ENCODE measurements at regions not wholly inside any gene's neighbourhood (a gene's known extent, or its start where the extent isn't known, plus 50 kb on each side); places are given as distances from the start of the nearest gene placed in this dataset.

DNA sequence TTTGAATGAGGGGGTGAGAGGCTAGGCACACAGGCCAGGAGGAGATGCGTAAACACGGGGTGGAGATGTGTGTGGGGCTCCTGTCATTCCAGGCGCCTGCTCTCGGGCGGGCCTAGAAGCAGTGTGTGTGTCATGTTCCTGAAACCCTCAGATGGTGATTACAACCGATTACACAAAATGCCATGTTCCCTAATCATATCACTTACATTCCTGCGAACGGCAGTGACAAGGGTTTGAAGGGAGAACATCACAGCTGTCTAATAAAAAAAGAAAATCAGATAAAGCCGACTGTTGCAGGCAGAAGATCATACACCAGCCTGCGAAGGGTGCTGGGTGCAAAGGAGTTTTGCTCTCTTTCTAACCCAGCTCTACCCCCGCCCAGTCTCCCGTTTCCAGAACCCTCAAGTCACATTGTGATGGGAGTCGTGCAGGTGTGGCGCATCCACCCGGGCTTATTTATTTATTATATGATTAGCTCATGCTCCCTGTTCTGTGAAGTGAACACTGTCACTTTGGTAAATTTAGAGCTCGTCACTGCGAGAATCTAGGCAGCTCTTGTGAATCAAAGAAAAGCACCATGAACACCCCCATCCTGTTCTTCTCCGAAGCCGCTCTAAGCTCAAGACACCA lies 140.3 kb downstream of the NR2F2 start:
- no peak overlapping the region for H4K8ac ChIP-seq (ENCODE audit: low read depth in 2 of 2, low read length in 2 of 2)
- no TSS peak for BruUV-seq (replicated peaks)
- ChIA-PET POLR2A (ENCODE audit: unreplicated experiment) (interaction anchor here (0.5 kb wide), 1 partner anchor 10 kb away, joined by 3 read pairs; no protein-coding TSS in a partner anchor), CTCF (interaction anchor here (0.5 kb wide), 1 partner anchor 37 kb away, joined by 3 read pairs; no protein-coding TSS in a partner anchor)
- no peak overlapping the region for H2AK5ac ChIP-seq (ENCODE audit: low read depth, low read length)
- intact Hi-C loops (cut with micrococcal nuclease): no loop called here
- no peak overlapping the region for H3K4me3 ChIP-seq (ENCODE audit: insufficient read depth, low read depth, low read length)
- H3K27ac ChIP-seq (ENCODE audit: insufficient read depth, low read length): no peak overlapping the region
- dilution Hi-C loops (cut with HindIII; ENCODE audit: low sequenced_read_pairs, unreplicated experiment): no loop called here
- no peaks in the 10 kb centered on the region for H4K20me1 ChIP-seq (ENCODE audit: insufficient read depth, low read length)
- no peaks in the 10 kb centered on the region for H3K9me3 ChIP-seq (ENCODE audit: control insufficient read depth, insufficient read depth, low read length)
- no peaks in the 10 kb centered on the region for H3K4me1 ChIP-seq (ENCODE audit: control insufficient read depth, insufficient read depth, low read length)
- H3K79me1 ChIP-seq (ENCODE audit: low read depth in 1 of 2, low read length in 2 of 2): no peaks in the 10 kb centered on the region
- WGBS, 2 experiments (ENCODE audit: extremely low coverage in 2 of 2, insufficient read length in 1 of 2): 42% methylated on average over 2 of the region's 19 CpGs; no CpG with 5 or more reads in 1 of the 2 experiments
- no peak overlapping the region for H3K18ac ChIP-seq (ENCODE audit: low read depth, low read length)
- H3K36me3 ChIP-seq (ENCODE audit: control insufficient read depth, insufficient read depth, low read length): no peaks in the 10 kb centered on the region
- in situ Hi-C loops (cut with MboI; ENCODE audit: low sequenced_read_pairs): no loop called here
- H3K4ac ChIP-seq (ENCODE audit: low read depth, low read length): no peak overlapping the region
- no peak overlapping the region for H3K56ac ChIP-seq (ENCODE audit: extremely low read depth, insufficient read depth, low read length)
- H3K9ac ChIP-seq (ENCODE audit: low read depth, low read length): no peak overlapping the region
- H2AK9ac ChIP-seq (replicated peaks; ENCODE audit: low read depth, low read length, poor library complexity): no peak overlapping the region
- no peak for ATAC-seq (ENCODE audit: low read depth)
- no peak for DNase-seq
- H2BK15ac ChIP-seq (ENCODE audit: low read depth, low read length): no peak overlapping the region
- no peak overlapping the region for H3K4me2 ChIP-seq (ENCODE audit: low read depth, low read length)
- no peak overlapping the region for H3K14ac ChIP-seq (replicated peaks; ENCODE audit: low read depth, low read length)
- no peaks in the 10 kb centered on the region for H3K9me1 ChIP-seq (ENCODE audit: insufficient read depth, low read length)
- H2BK120ac ChIP-seq (ENCODE audit: low read depth, low read length): no peak overlapping the region
- H3K23ac ChIP-seq (ENCODE audit: low read depth, low read length): no peak overlapping the region
- H4K91ac ChIP-seq (ENCODE audit: insufficient read depth, low read depth, low read length): no peak overlapping the region
- no peak overlapping the region for H2BK20ac ChIP-seq (ENCODE audit: low read depth, low read length)
- peaks cover 7% of the 10 kb centered on the region for H3K27me3 ChIP-seq (ENCODE audit: control insufficient read depth, insufficient read depth, low read length)
- no peak overlapping the region for H2AFZ ChIP-seq (replicated peaks; ENCODE audit: low read length, poor library complexity)
- H4K5ac ChIP-seq (ENCODE audit: low read depth, low read length): no peak overlapping the region
- TF ChIP-seq SMC3 (IDR thresholded peaks at IDR 0.05; ENCODE audit: low read depth, low read length) (no peak), FOS (IDR thresholded peaks at IDR 0.05; ENCODE audit: low read depth, low read length) (no peak), MAZ (IDR thresholded peaks at IDR 0.05; ENCODE audit: borderline replicate concordance, low read depth, low read length) (no peak), MAFK (IDR thresholded peaks at IDR 0.05; ENCODE audit: low read depth, low read length) (no peak), BHLHE40 (IDR thresholded peaks at IDR 0.05; ENCODE audit: low read depth, low read length) (no peak), CTCF (conservative IDR thresholded peaks at IDR 0.05; ENCODE audit: low read depth, low read length) (no peak), RFX5 (IDR thresholded peaks at IDR 0.05; ENCODE audit: low read depth, low read length) (no peak), RCOR1 (IDR thresholded peaks at IDR 0.05; ENCODE audit: insufficient replicate concordance, low read length) (no peak), MXI1 (IDR thresholded peaks at IDR 0.05; ENCODE audit: borderline replicate concordance, low read depth, low read length) (no peak), RAD21 (IDR thresholded peaks at IDR 0.05; ENCODE audit: low read length) (no peak), NFE2L2 (IDR thresholded peaks at IDR 0.05; ENCODE audit: low read depth, low read length) (no peak), CEBPB (IDR thresholded peaks at IDR 0.05; ENCODE audit: low read depth, low read length) (no peak), POLR2A (IDR thresholded peaks at IDR 0.05; ENCODE audit: low read depth, low read length) (no peak), CHD1 (IDR thresholded peaks at IDR 0.05; ENCODE audit: low read depth, low read length) (no peak)
- TF ChIP-seq, protein P1, sequence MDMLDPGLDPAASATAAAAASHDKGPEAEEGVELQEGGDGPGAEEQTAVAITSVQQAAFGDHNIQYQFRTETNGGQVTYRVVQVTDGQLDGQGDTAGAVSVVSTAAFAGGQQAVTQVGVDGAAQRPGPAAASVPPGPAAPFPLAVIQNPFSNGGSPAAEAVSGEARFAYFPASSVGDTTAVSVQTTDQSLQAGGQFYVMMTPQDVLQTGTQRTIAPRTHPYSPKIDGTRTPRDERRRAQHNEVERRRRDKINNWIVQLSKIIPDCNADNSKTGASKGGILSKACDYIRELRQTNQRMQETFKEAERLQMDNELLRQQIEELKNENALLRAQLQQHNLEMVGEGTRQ (IDR thresholded peaks at IDR 0.05; ENCODE audit: low read depth, low read length): no peak
- TF ChIP-seq, protein P2, sequence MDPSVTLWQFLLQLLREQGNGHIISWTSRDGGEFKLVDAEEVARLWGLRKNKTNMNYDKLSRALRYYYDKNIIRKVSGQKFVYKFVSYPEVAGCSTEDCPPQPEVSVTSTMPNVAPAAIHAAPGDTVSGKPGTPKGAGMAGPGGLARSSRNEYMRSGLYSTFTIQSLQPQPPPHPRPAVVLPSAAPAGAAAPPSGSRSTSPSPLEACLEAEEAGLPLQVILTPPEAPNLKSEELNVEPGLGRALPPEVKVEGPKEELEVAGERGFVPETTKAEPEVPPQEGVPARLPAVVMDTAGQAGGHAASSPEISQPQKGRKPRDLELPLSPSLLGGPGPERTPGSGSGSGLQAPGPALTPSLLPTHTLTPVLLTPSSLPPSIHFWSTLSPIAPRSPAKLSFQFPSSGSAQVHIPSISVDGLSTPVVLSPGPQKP (IDR thresholded peaks at IDR 0.05; ENCODE audit: borderline replicate concordance, low read depth, low read length): no peak
- no peak overlapping the region for H2BK5ac ChIP-seq (ENCODE audit: low read depth, low read length, poor library complexity, severe bottlenecking)

All from IMR-90 (cell line).